Ascending aorta (tissue), 2 donors: ENCODE measurements at regions not wholly inside any gene's neighbourhood (a gene's known extent, or its start where the extent isn't known, plus 50 kb on each side); places are given as distances from the start of the nearest gene placed in this dataset.
"Not testable (repeated sequence)": the region's sequence is repeated elsewhere in the genome, so short reads cannot be mapped to it uniquely, and the experiment has no call there.

Experiments
- DNase-seq, 2 donors: peaks; one replicate each; pipeline ENCODE4 v3.0.0-alpha.2; 2019; ENCODE audit warnings: low spot score in 2 of 2
- H3K27ac ChIP-seq, 2 donors: fragments of 200-600 bp; sonication (generic); one replicate each; pipeline ENCODE4 v1.5.1; 2016 to 2017; ENCODE audit warnings: mild to moderate bottlenecking in 1 of 2
- H3K27me3 ChIP-seq: fragments of 200-600 bp; sonication (generic); one replicate; pipeline ENCODE4 v1.5.1; 2017
- H3K36me3 ChIP-seq, 2 donors: fragments of 200-600 bp; sonication (generic); one replicate each; pipeline ENCODE4 v1.5.1; 2016
- H3K4me1 ChIP-seq, 2 donors: fragments of 200-600 bp; sonication (generic); one replicate each; pipeline ENCODE4 v1.5.1; 2016 to 2017; ENCODE audit warnings: mild to moderate bottlenecking in 1 of 2
- H3K4me3 ChIP-seq, 2 donors: fragments of 200-600 bp; sonication (generic); one replicate each; pipeline ENCODE4 v1.5.1; 2016 to 2017; ENCODE audit warnings: mild to moderate bottlenecking in 1 of 2
- H3K9me3 ChIP-seq, 2 donors: fragments of 200-600 bp; sonication (generic); one replicate each; pipeline ENCODE4 v1.5.1; 2016
- intact Hi-C: fragments of 100-400 bp; cut with DNase I; formaldehyde crosslinking; loops from one replicate; pipeline ENCODE4 v1.15.1; 2023
- TF ChIP-seq, protein P1 (sequence below), 3 experiments: fragments of 200-600 bp in 2 of 3; fragments of 450-650 bp in 1 of 3; sonication (generic) in 2 of 3; IDR thresholded peaks; one replicate each; pipeline ENCODE4 v1.5.1; 2016 to 2019; ENCODE audit warnings: antibody characterized with exemption in 3 of 3, mild to moderate bottlenecking in 1 of 3, moderate library complexity in 1 of 3

DNA sequence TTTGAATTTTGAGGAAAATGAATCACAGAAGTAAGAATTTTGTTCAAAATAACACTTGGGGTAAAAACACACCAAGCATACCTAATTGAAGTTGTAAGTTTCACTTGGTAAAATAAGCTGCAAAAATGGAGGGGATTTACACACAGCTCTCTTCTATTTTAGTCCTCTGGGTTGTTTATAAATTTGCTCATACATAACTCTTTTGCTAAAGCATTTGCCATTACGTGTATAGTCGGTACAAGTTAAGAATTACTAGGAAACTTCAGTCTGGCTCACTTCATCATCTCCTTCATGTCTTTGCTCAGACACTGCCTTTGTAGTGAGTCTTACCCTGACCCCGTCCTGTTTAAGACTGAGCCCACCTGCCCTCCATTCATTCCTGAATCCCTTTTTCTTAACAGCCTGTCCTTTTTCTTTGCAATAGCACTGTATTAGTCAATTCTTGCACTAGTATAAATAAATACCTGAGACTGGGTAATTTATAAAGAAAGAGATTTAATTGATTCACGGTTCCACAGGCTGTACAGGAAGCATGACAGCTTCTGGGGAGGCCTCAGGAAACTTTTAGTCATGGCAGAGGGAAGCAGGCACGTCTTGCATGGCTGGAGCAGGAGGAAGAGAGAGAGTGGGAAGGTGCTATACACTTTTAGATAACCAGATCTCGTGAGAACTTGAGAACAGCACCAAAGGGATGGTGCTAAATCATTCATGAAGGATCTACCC, 451.1 kb downstream of the PCNX1 start:
- Histone ChIP-seq H3K27ac (peak overlapping the region; percentile 70 to 74), H3K9me3 (no peaks in the 10 kb centered on the region), H3K36me3 (no peaks in the 10 kb centered on the region), H3K4me3 (no peak overlapping the region), H3K4me1 (peaks cover 0 to 29% of the 10 kb centered on the region in 2 donors), H3K27me3 (no peaks in the 10 kb centered on the region)
- no peak for DNase-seq
- TF ChIP-seq, protein P1, sequence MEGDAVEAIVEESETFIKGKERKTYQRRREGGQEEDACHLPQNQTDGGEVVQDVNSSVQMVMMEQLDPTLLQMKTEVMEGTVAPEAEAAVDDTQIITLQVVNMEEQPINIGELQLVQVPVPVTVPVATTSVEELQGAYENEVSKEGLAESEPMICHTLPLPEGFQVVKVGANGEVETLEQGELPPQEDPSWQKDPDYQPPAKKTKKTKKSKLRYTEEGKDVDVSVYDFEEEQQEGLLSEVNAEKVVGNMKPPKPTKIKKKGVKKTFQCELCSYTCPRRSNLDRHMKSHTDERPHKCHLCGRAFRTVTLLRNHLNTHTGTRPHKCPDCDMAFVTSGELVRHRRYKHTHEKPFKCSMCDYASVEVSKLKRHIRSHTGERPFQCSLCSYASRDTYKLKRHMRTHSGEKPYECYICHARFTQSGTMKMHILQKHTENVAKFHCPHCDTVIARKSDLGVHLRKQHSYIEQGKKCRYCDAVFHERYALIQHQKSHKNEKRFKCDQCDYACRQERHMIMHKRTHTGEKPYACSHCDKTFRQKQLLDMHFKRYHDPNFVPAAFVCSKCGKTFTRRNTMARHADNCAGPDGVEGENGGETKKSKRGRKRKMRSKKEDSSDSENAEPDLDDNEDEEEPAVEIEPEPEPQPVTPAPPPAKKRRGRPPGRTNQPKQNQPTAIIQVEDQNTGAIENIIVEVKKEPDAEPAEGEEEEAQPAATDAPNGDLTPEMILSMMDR (IDR thresholded peaks at IDR 0.05): no peak
- intact Hi-C loops: no loop called here

DNA sequence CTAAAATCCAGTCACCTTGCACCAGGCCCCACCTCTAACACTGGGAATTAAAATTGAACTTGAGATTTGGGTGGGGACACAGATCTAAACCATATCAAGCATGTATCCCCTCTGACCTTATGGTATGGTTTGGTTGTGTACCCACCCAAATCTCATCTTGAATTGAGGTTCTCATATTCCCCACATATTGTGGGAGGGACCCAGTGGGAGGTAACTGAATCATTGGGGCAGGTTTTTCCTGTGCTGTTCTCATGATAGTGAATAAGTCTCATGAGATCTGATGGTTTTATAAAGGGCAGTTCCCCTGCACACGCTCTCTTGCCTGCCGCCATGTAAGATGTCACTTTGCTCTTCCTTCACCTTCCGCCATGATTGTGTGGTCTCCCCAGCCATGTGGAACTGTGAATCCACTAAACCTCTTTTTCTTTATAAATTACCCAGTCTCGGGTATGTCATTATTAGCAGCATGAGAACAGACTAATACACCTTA, 451.7 kb downstream of the PCNX1 start:
- intact Hi-C loops, H3K36me3 ChIP-seq, H3K4me3 ChIP-seq, H3K9me3 ChIP-seq, H3K27me3 ChIP-seq, DNase-seq: not testable (repeated sequence)
- Histone ChIP-seq H3K4me1 (peaks cover 3 to 33% of the 10 kb centered on the region in 2 donors), H3K27ac (peak overlapping the region; percentile 70 to 74)

GRCh38 chr14:71359823-71360222, 452.6 kb downstream of the PCNX1 start:
- Histone ChIP-seq H3K4me1 (peaks cover 3 to 33% of the 10 kb centered on the region in 2 donors), H3K36me3 (no peaks in the 10 kb centered on the region), H3K27ac (peak overlapping the region in 1 of 2 donors; percentile 9), H3K27me3 (no peaks in the 10 kb centered on the region), H3K9me3 (no peaks in the 10 kb centered on the region), H3K4me3 (no peak overlapping the region)
- TF ChIP-seq, protein P1 (IDR thresholded peaks at IDR 0.05): no peak
- DNase-seq: no peak
- intact Hi-C loops: no loop called here

DNA sequence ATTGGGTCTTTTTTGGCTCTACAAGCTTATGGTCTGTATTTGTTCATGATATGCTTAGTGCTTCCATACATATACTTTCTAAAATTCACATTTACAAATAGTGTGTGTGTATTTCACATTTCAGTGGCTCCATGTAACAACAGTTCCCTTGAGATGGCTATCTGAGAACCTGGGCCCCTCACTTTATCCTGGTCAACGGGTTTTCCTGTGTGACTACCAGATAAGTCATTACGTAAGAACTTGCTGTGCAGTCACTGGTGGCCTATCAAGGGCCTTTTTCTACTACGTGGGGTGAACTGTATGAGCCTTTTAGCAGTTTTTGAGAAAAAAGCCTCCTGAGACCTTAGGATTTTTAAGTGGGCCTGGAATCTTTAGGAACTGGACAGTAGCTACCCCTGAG, 454.1 kb downstream of the PCNX1 start:
- Histone ChIP-seq H3K4me3 (no peak overlapping the region), H3K9me3 (no peaks in the 10 kb centered on the region), H3K27ac (no peak overlapping the region), H3K4me1 (peaks cover 3 to 29% of the 10 kb centered on the region in 2 donors), H3K27me3 (no peaks in the 10 kb centered on the region), H3K36me3 (no peaks in the 10 kb centered on the region)
- intact Hi-C loops: no loop called here
- TF ChIP-seq, protein P1 (IDR thresholded peaks at IDR 0.05): no peak
- no peak for DNase-seq

- intact Hi-C loops: no loop called here
Measured at GRCh38 chr14:71361874-71362273, 454.6 kb downstream of the PCNX1 start.

DNA sequence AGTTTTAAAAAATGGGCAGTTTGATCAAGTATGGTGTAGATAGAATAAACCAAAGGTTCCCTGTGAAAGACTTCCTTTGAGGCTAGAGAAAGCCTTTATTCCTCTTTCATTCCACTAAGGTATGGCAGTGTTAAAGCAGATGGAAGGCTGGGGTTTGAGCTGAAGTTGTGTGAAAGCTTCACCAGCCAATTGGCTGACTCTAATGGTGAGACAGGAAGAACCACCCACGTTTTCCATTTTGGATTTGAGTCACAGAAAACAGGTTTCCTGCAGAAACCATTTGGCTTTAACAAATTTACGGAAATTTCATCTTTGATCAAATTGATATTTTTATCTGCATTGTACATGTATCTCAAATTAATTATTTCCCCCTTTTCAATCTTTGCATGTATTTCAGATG, 455.0 kb downstream of the PCNX1 start:
- no peaks in the 10 kb centered on the region for H3K36me3 ChIP-seq
- peaks cover 3 to 25% of the 10 kb centered on the region in 2 donors for H3K4me1 ChIP-seq
- H3K27me3 ChIP-seq: no peaks in the 10 kb centered on the region
- DNase-seq: no peak
- TF ChIP-seq, protein P1 (IDR thresholded peaks at IDR 0.05): no peak
- intact Hi-C loops: no loop called here
- no peak overlapping the region for H3K27ac ChIP-seq
- no peaks in the 10 kb centered on the region for H3K9me3 ChIP-seq
- H3K4me3 ChIP-seq: no peak overlapping the region

More at GRCh38 chr14:71361874-71362273, 454.6 kb downstream of the PCNX1 start:
- Histone ChIP-seq H3K27me3 (no peaks in the 10 kb centered on the region), H3K4me3 (no peak overlapping the region), H3K36me3 (no peaks in the 10 kb centered on the region), H3K9me3 (no peaks in the 10 kb centered on the region), H3K4me1 (peaks cover 3 to 25% of the 10 kb centered on the region in 2 donors), H3K27ac (no peak overlapping the region)
- TF ChIP-seq, protein P1 (IDR thresholded peaks at IDR 0.05): no peak
- DNase-seq: no peak
